Thoracic aorta (tissue), 2 donors: ENCODE measurements at regions not wholly inside any gene's neighbourhood (a gene's known extent, or its start where the extent isn't known, plus 50 kb on each side); places are given as distances from the start of the nearest gene placed in this dataset.

Experiments used
- ATAC-seq: fragments of 150-250 bp; one replicate; pipeline ENCODE4 v1.8.0; 2017; ENCODE audit warnings: low read depth; ENCODE audit not compliant: insufficient number of reproducible peaks, low FRiP score
- DNase-seq: peaks from one replicate; pipeline ENCODE4 v3.0.0-alpha.2; 2020; ENCODE audit warnings: low spot score
- H3K27ac ChIP-seq, 2 donors: fragments of 200-600 bp; sonication (generic); 1 replicate in 1 of 2; 2 replicates in 1 of 2; pipeline ENCODE4 v1.5.1; 2016; ENCODE audit warnings: mild to moderate bottlenecking in 2 of 2, moderate library complexity in 2 of 2
- H3K27me3 ChIP-seq: fragments of 200-600 bp; sonication (generic); replicated peaks from 2 replicates; pipeline ENCODE4 v1.6.0; 2016; ENCODE audit warnings: mild to moderate bottlenecking; ENCODE audit not compliant: insufficient read depth
- H3K36me3 ChIP-seq: fragments of 200-600 bp; sonication (generic); one replicate; pipeline ENCODE4 v1.5.1; 2016
- H3K4me1 ChIP-seq, 2 donors: fragments of 200-600 bp; sonication (generic); 1 replicate in 1 of 2; 2 replicates in 1 of 2; pipeline versions ENCODE4 v1.5.1 to v1.6.0; 2016; ENCODE audit warnings: low read depth in 2 of 2, mild to moderate bottlenecking in 1 of 2; ENCODE audit not compliant: control insufficient read depth in 1 of 2
- H3K4me3 ChIP-seq: fragments of 200-600 bp; sonication (generic); 2 replicates; pipeline ENCODE4 v1.5.1; 2016; ENCODE audit warnings: mild to moderate bottlenecking
- H3K9me3 ChIP-seq: fragments of 200-600 bp; sonication (generic); 2 replicates; pipeline ENCODE4 v1.5.1; 2016
- CTCF ChIP-seq: fragments of 200-600 bp; sonication (generic); IDR thresholded peaks from one replicate; pipeline ENCODE4 v1.5.1; 2019; ENCODE audit warnings: antibody characterized with exemption

GRCh38 chr14:81859046-81859445 is 325.4 kb upstream of the SEL1L start:
- H3K27ac ChIP-seq: no peak overlapping the region
- no peak for DNase-seq
- H3K4me3 ChIP-seq: no peak overlapping the region
- H3K9me3 ChIP-seq: peaks cover 12% of the 10 kb centered on the region
- no peaks in the 10 kb centered on the region for H3K4me1 ChIP-seq
- no peaks in the 10 kb centered on the region for H3K36me3 ChIP-seq
- TF ChIP-seq CTCF: no peak
- H3K27me3 ChIP-seq: no peaks in the 10 kb centered on the region
- ATAC-seq: no peak

- Histone ChIP-seq H3K27ac (no peak overlapping the region), H3K36me3 (no peaks in the 10 kb centered on the region), H3K4me3 (no peak overlapping the region), H3K27me3 (no peaks in the 10 kb centered on the region), H3K4me1 (no peaks in the 10 kb centered on the region), H3K9me3 (no peaks in the 10 kb centered on the region)
- ATAC-seq (no peak), DNase-seq (no peak)
- no peak for TF ChIP-seq CTCF
Observed at GRCh38 chr14:81868172-81868571, 334.5 kb upstream of the SEL1L start.

GRCh38 chr14:81871706-81872105 is 338.1 kb upstream of the SEL1L start:
- no peak for TF ChIP-seq CTCF
- H3K36me3 ChIP-seq: no peaks in the 10 kb centered on the region
- no peaks in the 10 kb centered on the region for H3K27me3 ChIP-seq
- H3K4me1 ChIP-seq: no peaks in the 10 kb centered on the region
- H3K9me3 ChIP-seq: no peaks in the 10 kb centered on the region
- no peak for ATAC-seq
- no peak overlapping the region for H3K27ac ChIP-seq
- no peak overlapping the region for H3K4me3 ChIP-seq
- no peak for DNase-seq

DNA sequence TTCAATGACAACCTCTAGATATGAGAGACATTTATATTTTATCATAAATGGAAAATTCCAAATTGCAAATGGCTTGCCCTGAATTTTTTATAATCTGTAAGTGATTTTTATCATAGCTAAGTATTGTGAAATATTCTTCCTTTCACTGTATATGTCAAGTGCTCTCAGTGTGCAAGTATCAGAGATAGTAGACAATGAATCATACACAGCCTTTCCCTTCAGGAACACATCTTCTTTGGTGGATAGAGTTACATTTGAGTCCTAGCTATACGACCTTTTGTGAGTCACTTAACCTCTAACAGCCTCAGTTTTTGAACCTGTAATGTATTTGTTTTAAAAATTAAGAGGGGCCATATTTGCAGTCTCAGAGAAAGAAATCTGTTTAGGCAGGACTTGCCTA is 350.7 kb upstream of the SEL1L start:
- no peak for ATAC-seq
- Histone ChIP-seq H3K27ac (no peak overlapping the region), H3K4me1 (no peaks in the 10 kb centered on the region)

GRCh38 chr14:81886588-81886987 is 352.9 kb upstream of the SEL1L start:
- no peak overlapping the region for H3K27ac ChIP-seq
- H3K27me3 ChIP-seq: no peaks in the 10 kb centered on the region
- H3K36me3 ChIP-seq: no peaks in the 10 kb centered on the region
- H3K4me3 ChIP-seq: no peak overlapping the region
- ATAC-seq: no peak
- DNase-seq: no peak
- no peak for TF ChIP-seq CTCF
- H3K4me1 ChIP-seq: no peaks in the 10 kb centered on the region
- H3K9me3 ChIP-seq: no peaks in the 10 kb centered on the region

More for the DNA sequence above, 350.7 kb upstream of the SEL1L start:
- Histone ChIP-seq H3K9me3 (no peaks in the 10 kb centered on the region), H3K36me3 (no peaks in the 10 kb centered on the region), H3K4me3 (no peak overlapping the region), H3K27me3 (no peaks in the 10 kb centered on the region)
- DNase-seq: no peak
- no peak for TF ChIP-seq CTCF
